Esophagus squamous epithelium (tissue), 4 donors: ENCODE measurements at regions not wholly inside any gene's neighbourhood (a gene's known extent, or its start where the extent isn't known, plus 50 kb on each side); places are given as distances from the start of the nearest gene placed in this dataset.

Source experiments
- CTCF ChIP-seq, 6 experiments: fragments of 450-650 bp in 4 of 6; fragments of 200-600 bp in 2 of 6; sonication (generic) in 2 of 6; IDR thresholded peaks; one replicate each; pipeline ENCODE4 v1.5.1; 2016 to 2019; ENCODE audit warnings: antibody characterized with exemption in 6 of 6, mild to moderate bottlenecking in 4 of 6, moderate library complexity in 4 of 6
- POLR2A ChIP-seq, 4 donors: fragments of 450-650 bp; IDR thresholded peaks; one replicate each; pipeline ENCODE4 v1.6.1; 2017; ENCODE audit warnings: antibody characterized with exemption in 4 of 4, mild to moderate bottlenecking in 4 of 4, moderate library complexity in 3 of 4

- no peak for TF ChIP-seq CTCF (IDR thresholded peaks at IDR 0.05)
- TF ChIP-seq POLR2A (IDR thresholded peaks at IDR 0.05), result no peak
Measured at GRCh38 chr7:15863951-15864625, 177.6 kb upstream of the MEOX2 start.
